GM18505 (cell line): ENCODE measurements at regions not wholly inside any gene's neighbourhood (a gene's known extent, or its start where the extent isn't known, plus 50 kb on each side); places are given as distances from the start of the nearest gene placed in this dataset.
A peak's percentile ranks its signal among the peaks of the same experiment; 100 is the strongest.
"Not testable (repeated sequence)": the region's sequence is repeated elsewhere in the genome, so short reads cannot be mapped to it uniquely, and the experiment has no call there.

Experiments used
- ATAC-seq: cut with Tn5 transposase; IDR thresholded peaks from one replicate; pipeline ENCODE4 v1.9.1; 2021; ENCODE audit not compliant: unreplicated experiment
- POLR2A ChIP-seq: IDR thresholded peaks from 4 replicates; pipeline ENCODE4 v1.6.1; 2011; ENCODE audit warnings: borderline replicate concordance; ENCODE audit not compliant: insufficient read depth, insufficient read length; ENCODE audit errors: extremely low read depth

GRCh38 chr6:113694278-113695077 lies 162.7 kb upstream of the MARCKS start:
- ATAC-seq = no peak

DNA sequence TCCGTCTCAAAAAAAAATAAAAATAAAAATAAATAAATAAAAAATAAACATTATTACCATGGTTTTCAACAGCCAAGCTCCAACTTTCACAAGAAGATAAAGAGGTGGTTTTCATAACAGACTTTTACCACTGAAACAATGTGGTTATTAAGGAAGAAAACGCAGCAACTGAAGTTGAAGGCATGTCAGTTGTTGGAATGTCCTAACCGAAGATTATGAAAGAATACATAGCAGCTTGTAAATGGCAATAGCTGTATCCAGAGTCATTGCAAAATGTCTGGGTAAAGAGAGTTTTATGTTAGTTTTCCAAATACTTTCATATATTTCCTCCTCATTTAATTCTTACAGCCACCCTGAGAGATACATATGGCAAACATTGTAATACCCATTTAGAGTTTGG lies 161.6 kb upstream of the MARCKS start:
- no peak for ATAC-seq
- TF ChIP-seq POLR2A = no peak

More at GRCh38 chr6:113694278-113695077, 162.7 kb upstream of the MARCKS start:
- no peak for TF ChIP-seq POLR2A

GRCh38 chr6:113696960-113697359 lies 160.2 kb upstream of the MARCKS start:
- no peak for ATAC-seq
- TF ChIP-seq POLR2A = no peak

GRCh38 chr6:113697632-113698410 lies 159.3 kb upstream of the MARCKS start:
- ATAC-seq = peak; percentile 77
- no peak for TF ChIP-seq POLR2A

- TF ChIP-seq POLR2A = no peak
- no peak for ATAC-seq
Measured at GRCh38 chr6:113699239-113699638, 157.9 kb upstream of the MARCKS start.

- no peak for TF ChIP-seq POLR2A
- ATAC-seq = no peak
Measured at GRCh38 chr6:113701552-113702254, 155.4 kb upstream of the MARCKS start.

DNA sequence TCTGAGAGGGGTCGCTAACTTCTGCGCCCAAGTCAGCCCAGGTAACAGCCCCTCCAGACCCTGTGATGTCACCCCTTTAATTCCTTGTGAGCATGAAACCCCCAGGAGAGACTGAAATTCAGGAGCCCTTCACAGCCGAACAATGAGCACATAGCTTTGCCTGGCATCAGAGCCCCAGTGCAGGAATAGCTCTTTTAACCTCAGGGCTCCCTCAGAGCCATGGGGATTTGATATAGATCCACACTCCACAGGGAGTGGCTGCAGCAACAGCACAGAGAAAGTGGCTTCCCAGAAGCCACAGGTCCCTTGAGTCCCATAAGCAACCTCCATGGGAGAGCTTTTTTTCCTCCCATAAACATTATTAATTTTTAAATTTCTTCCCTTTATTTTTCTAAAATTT lies 150.0 kb upstream of the MARCKS start:
- no peak for ATAC-seq
- no peak for TF ChIP-seq POLR2A

DNA sequence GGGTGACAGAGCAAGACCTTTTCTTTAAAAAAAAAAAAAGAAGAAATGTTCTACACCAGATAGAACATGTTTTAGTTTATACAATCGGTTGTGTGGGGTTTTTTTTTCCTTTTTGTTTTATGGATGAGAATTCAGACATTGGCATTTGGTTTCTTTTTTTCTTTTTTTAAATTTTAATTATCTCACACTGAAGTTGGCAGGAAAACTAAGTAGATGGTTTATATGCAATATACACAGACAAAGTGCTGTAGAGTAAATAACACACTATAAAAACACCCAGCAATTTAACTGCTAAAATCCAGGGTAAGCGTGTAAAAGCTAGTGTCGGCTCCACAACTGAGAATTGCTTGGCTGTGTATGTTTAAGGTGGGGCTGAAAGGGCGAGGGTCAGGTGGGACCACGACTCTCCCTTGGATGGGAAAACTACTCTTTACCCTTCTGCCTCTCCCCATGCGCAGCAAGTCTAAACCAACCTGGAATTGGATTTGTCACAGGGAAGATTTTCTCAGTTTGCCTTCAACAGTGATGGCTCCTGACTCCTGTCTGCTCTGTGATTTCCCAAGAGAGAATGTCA lies 147.1 kb upstream of the MARCKS start:
- no peak for TF ChIP-seq POLR2A
- ATAC-seq = no peak

- no peak for ATAC-seq
- no peak for TF ChIP-seq POLR2A
Measured at GRCh38 chr6:113713665-113714064, 143.5 kb upstream of the MARCKS start.

GRCh38 chr6:113718588-113718987 lies 138.6 kb upstream of the MARCKS start:
- TF ChIP-seq POLR2A = no peak
- no peak for ATAC-seq

DNA sequence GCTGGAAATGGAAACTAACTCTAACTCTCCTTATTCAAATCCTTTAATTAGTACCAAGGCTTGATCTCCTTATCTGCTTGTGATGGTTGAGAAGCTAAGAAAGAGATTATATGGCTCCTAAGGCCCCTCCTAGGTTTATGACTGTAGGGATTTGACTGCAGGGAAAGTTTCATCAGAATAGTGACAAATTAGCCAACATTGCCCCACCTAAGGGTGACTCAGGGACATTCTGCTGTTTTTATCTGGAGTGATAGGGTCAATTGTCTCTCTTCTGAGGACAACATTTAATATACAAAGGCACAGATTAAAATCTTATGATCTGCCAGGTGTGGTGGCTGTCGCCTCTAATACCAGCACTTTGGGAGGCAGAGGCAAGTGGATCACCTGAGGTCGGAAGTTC lies 138.1 kb upstream of the MARCKS start:
- ATAC-seq = no peak
- TF ChIP-seq POLR2A = no peak

DNA sequence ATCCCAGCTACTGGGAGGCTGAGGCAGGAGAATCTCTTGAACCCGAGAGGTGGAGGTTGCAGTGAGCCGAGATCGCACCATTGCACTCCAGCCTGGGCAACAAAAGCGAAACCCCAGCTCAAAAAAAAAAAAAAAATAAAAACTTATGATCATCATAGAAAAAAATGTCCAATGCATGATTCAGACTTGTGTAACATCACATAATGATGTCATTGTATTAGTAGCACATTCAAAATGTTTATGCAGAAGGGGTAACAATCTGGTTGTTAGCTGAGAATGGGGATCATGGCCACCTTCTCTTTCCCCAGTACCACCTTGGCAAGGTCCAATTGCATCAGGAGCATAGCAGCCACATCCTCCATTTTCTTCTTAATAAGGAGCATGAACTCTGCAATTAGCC lies 137.6 kb upstream of the MARCKS start:
- ATAC-seq = no peak
- TF ChIP-seq POLR2A = no peak

DNA sequence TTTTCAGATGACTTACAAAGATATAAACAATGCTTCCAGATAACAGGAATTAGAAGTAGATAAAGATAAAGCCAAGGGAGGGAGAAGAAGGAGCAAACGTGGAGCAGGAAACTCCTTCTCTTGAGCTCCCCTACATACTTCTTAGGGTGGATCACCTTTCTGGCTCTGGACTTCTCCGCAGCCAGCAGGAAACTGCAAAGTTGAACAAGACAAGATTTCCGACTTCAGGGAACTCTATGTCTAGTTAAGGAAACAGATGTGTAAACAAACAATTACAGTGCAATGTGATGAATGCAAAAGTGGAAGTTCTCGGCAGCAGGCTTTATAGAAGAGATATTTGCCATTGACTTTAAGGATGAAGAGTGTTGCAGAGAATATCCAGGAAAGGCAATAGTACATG lies 134.0 kb upstream of the MARCKS start:
- TF ChIP-seq POLR2A = no peak
- ATAC-seq = no peak

DNA sequence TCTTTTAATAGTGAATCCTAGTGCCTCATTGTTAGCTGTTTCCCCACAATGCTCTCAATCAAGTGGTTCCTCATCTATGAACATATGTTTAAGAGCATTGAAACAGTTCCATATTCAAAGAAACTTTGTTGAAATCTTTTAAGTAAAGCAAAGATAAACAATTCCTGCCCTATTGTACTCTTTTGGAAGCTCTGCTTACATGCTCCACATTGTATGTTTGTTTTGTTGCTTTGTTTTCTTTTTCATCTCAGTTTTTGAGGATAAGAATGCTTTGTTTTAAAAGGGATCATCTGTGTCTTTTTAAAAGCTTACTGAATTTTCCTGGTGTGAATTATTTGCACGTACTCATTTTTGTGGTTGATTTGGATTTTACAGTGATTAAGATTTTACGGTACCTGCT lies 132.2 kb upstream of the MARCKS start:
- ATAC-seq = not testable (repeated sequence)
